Upper lobe of left lung (tissue), 6 donors: ENCODE measurements at regions not wholly inside any gene's neighbourhood (a gene's known extent, or its start where the extent isn't known, plus 50 kb on each side); places are given as distances from the start of the nearest gene placed in this dataset.

Source experiments
- ATAC-seq, 2 donors: fragments of 200-7000 bp; cut with Tn5 transposase; one replicate each; pipeline ENCODE4 v1.9.1; 2022; ENCODE audit warnings: mild to moderate bottlenecking in 2 of 2, moderate library complexity in 2 of 2; ENCODE audit not compliant: low FRiP score in 2 of 2
- DNase-seq, 2 donors: peaks; one replicate each; pipeline ENCODE4 v3.0.0-alpha.2; 2019 to 2020
- H3K27ac ChIP-seq, 4 donors: fragments of 200-600 bp; sonication (generic); one replicate each; pipeline ENCODE4 v1.5.1; 2016 to 2019
- H3K27me3 ChIP-seq, 4 donors: fragments of 200-600 bp; sonication (generic); one replicate each; pipeline ENCODE4 v1.5.1; 2017 to 2019
- H3K36me3 ChIP-seq, 4 donors: fragments of 200-600 bp; sonication (generic); one replicate each; pipeline ENCODE4 v1.5.1; 2016 to 2019
- H3K4me1 ChIP-seq, 4 donors: fragments of 200-600 bp; sonication (generic); one replicate each; pipeline ENCODE4 v1.5.1; 2018 to 2019
- H3K4me3 ChIP-seq, 4 donors: fragments of 200-600 bp; sonication (generic); one replicate each; pipeline ENCODE4 v1.5.1; 2017 to 2019; ENCODE audit warnings: mild to moderate bottlenecking in 2 of 4, moderate library complexity in 1 of 4
- H3K9me3 ChIP-seq, 4 donors: fragments of 200-600 bp; sonication (generic); one replicate each; pipeline ENCODE4 v1.5.1; 2018 to 2019
- CTCF ChIP-seq, 6 experiments: fragments of 450-650 bp in 4 of 6; fragments of 200-600 bp in 2 of 6; sonication (generic) in 2 of 6; IDR thresholded peaks; one replicate each; pipeline ENCODE4 v1.5.1; 2016 to 2019; ENCODE audit warnings: antibody characterized with exemption in 6 of 6
- EP300 ChIP-seq, 4 donors: sonication (generic); formaldehyde crosslinking; IDR thresholded peaks; one replicate each; pipeline ENCODE4 v1.5.1; 2017; ENCODE audit warnings: antibody characterized with exemption in 4 of 4, control low read depth in 2 of 4
- POLR2A ChIP-seq, 4 donors: fragments of 450-650 bp; IDR thresholded peaks; one replicate each; pipeline ENCODE4 v1.5.1; 2016 to 2017; ENCODE audit warnings: antibody characterized with exemption in 4 of 4, mild to moderate bottlenecking in 2 of 4
- POLR2AphosphoS5 ChIP-seq, 2 donors: sonication (generic); formaldehyde crosslinking; IDR thresholded peaks; one replicate each; pipeline ENCODE4 v1.5.1; 2017; ENCODE audit warnings: antibody characterized with exemption in 2 of 2
- WGBS, 2 donors: methylation state at CpG; one replicate each; pipeline ENCODE4 v1.1.5; 2017 to 2018; 5-methylcytosine and 5-hydroxymethylcytosine counted together
- donor health status: DM: no; HTN: no; CAD: no; lungs with moderate emphysema.
- donor health status: DM: no; HTN: yes; CAD: no; lungs with severe emphysema.

- ATAC-seq (no peak), DNase-seq (no peak)
- 92 to 100% methylated on average over 5 of the region's 5 CpGs for WGBS, 2 donors
- no peak overlapping the region for H3K4me3 ChIP-seq
- H3K36me3 ChIP-seq: no peaks in the 10 kb centered on the region
- no peak for TF ChIP-seq POLR2AphosphoS5 (IDR thresholded peaks at IDR 0.05)
- no peak for TF ChIP-seq POLR2A (IDR thresholded peaks at IDR 0.05)
- no peak for TF ChIP-seq EP300 (IDR thresholded peaks at IDR 0.05)
- TF ChIP-seq CTCF (IDR thresholded peaks at IDR 0.05): no peak
- H3K9me3 ChIP-seq: no peaks in the 10 kb centered on the region
- no peak overlapping the region for H3K27ac ChIP-seq
- peaks cover 0 to 19% (median 4%) of the 10 kb centered on the region in 4 donors for H3K4me1 ChIP-seq
- H3K27me3 ChIP-seq: no peaks in the 10 kb centered on the region
Observed at GRCh38 chr2:38466409-38466808, 89.3 kb upstream of the ATL2 start.

DNA sequence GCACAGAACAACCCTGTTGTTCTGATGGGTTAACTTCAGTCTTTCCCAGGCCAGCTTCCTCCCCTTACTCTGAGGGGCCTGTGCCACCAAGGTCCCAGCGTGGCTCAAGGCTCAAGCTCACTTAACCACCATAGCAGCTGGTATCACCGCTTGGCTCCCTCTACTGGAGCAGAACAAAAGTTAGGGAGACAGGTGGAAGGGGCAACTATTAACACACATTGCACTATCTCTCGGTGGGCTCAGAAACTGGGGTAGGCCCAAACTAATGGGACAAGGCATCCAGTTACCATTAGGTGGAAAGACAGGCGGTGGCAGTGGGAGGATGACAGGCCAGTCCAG is 88.7 kb upstream of the ATL2 start:
- Histone ChIP-seq H3K27me3 (no peaks in the 10 kb centered on the region), H3K9me3 (no peaks in the 10 kb centered on the region), H3K36me3 (no peaks in the 10 kb centered on the region), H3K4me1 (peaks cover 0 to 19% (median 4%) of the 10 kb centered on the region in 4 donors), H3K4me3 (no peak overlapping the region), H3K27ac (no peak overlapping the region)
- peak; percentile 36 to 44 for ATAC-seq
- 57 to 63% methylated on average over 4 of the region's 4 CpGs for WGBS, 2 donors
- peak in 1 of 2 donors; percentile 66 for DNase-seq
- TF ChIP-seq EP300 (IDR thresholded peaks at IDR 0.05) (no peak), POLR2A (IDR thresholded peaks at IDR 0.05) (no peak), CTCF (IDR thresholded peaks at IDR 0.05) (peak in 3 of 6 experiments; percentile 22 to 54 (median 47))

- Histone ChIP-seq H3K27ac (no peak overlapping the region), H3K9me3 (no peaks in the 10 kb centered on the region), H3K4me1 (peaks cover 0 to 19% (median 4%) of the 10 kb centered on the region in 4 donors), H3K27me3 (no peaks in the 10 kb centered on the region), H3K36me3 (no peaks in the 10 kb centered on the region), H3K4me3 (no peak overlapping the region)
- no peak for ATAC-seq
- no peak for TF ChIP-seq EP300 (IDR thresholded peaks at IDR 0.05)
- no peak for TF ChIP-seq POLR2AphosphoS5 (IDR thresholded peaks at IDR 0.05)
- no peak for TF ChIP-seq CTCF (IDR thresholded peaks at IDR 0.05)
- WGBS, 2 donors: 72 to 74% methylated on average over 4 to 8 of the region's 9 CpGs
- no peak for DNase-seq
Observed at GRCh38 chr2:38464971-38465788, 88.1 kb upstream of the ATL2 start.

GRCh38 chr2:38463752-38464151 is 86.7 kb upstream of the ATL2 start:
- Histone ChIP-seq H3K36me3 (no peaks in the 10 kb centered on the region), H3K4me3 (no peak overlapping the region), H3K27me3 (no peaks in the 10 kb centered on the region), H3K4me1 (peaks cover 0 to 19% (median 4%) of the 10 kb centered on the region in 4 donors), H3K27ac (no peak overlapping the region), H3K9me3 (no peaks in the 10 kb centered on the region)
- DNase-seq (no peak), ATAC-seq (no peak)
- 90 to 91% methylated on average over 4 of the region's 4 CpGs for WGBS, 2 donors
- TF ChIP-seq EP300 (IDR thresholded peaks at IDR 0.05): no peak
- no peak for TF ChIP-seq POLR2AphosphoS5 (IDR thresholded peaks at IDR 0.05)
- no peak for TF ChIP-seq POLR2A (IDR thresholded peaks at IDR 0.05)
- TF ChIP-seq CTCF (IDR thresholded peaks at IDR 0.05): no peak

- no peaks in the 10 kb centered on the region for H3K36me3 ChIP-seq
- ATAC-seq (peak; percentile 35 to 77), DNase-seq (no peak)
- peaks cover 0 to 17% (median 4%) of the 10 kb centered on the region in 4 donors for H3K4me1 ChIP-seq
- TF ChIP-seq POLR2A (IDR thresholded peaks at IDR 0.05) (no peak), EP300 (IDR thresholded peaks at IDR 0.05) (no peak), CTCF (IDR thresholded peaks at IDR 0.05) (no peak)
- H3K9me3 ChIP-seq: no peaks in the 10 kb centered on the region
- H3K27me3 ChIP-seq: no peaks in the 10 kb centered on the region
- 76 to 78% methylated on average over 7 of the region's 7 CpGs for WGBS, 2 donors
- H3K4me3 ChIP-seq: no peak overlapping the region
- no peak overlapping the region for H3K27ac ChIP-seq
Observed at GRCh38 chr2:38462121-38462661, 85.1 kb upstream of the ATL2 start.
